HCT116 (cell line): ENCODE measurements at regions not wholly inside any gene's neighbourhood (a gene's known extent, or its start where the extent isn't known, plus 50 kb on each side); places are given as distances from the start of the nearest gene placed in this dataset.

Source experiments
- ATAC-seq: fragments of 200-7000 bp; cut with Tn5 transposase; 2 replicates; pipeline ENCODE4 v1.9.1; 2020; ENCODE audit warnings: mild to moderate bottlenecking, moderate library complexity
- BruUV-seq: library from RNA; stranded (reverse); fragments of 400-500 nt; replicated peaks from 2 replicates; lab custom pipeline; 2021; lab: Mats Ljungman, UMichigan
- CTCF ChIA-PET: fragments of 300-600 bp; sonication (Branson Sonifier 250); formaldehyde crosslinking; loops from one replicate; lab custom pipeline; 2021; ENCODE audit warnings: antibody characterized with exemption; lab: Charles Lee
- POLR2A ChIA-PET: fragments of 300-600, 350-600 bp; sonication (Branson Sonifier 250); formaldehyde crosslinking; loops from one replicate; lab custom pipeline; 2021; ENCODE audit warnings: antibody characterized with exemption; lab: Charles Lee
- RAD21 ChIA-PET, 2 experiments: fragments of 300-600 bp; sonication (Branson Sonifier 250); formaldehyde crosslinking; loops; one replicate each; lab custom pipeline; 2023; ENCODE audit warnings: low total read pairs in 2 of 2; ENCODE audit not compliant: uncharacterized antibody in 2 of 2, unreplicated experiment in 2 of 2, low non-redundant PET in 1 of 2; lab: Charles Lee
- DNase-seq: peaks from one replicate; pipeline ENCODE4 v3.0.0-alpha.2; 2010; ENCODE audit warnings: low read depth, low spot score
- H2AFZ ChIP-seq: fragments of 200-600 bp; shearing (Covaris generic), sonication (generic); 2 replicates; pipeline ENCODE4 v1.6.1; 2017; ENCODE audit warnings: low read depth, mixed run types, mixed read lengths, antibody characterized with exemption, low read length; ENCODE audit not compliant: poor library complexity, severe bottlenecking
- H3K27ac ChIP-seq: 2 replicates; pipeline ENCODE4 v1.5.1; 2012; ENCODE audit warnings: low read depth, low read length
- H3K27me3 ChIP-seq: fragments of 200-600 bp; sonication (generic); 2 replicates; pipeline ENCODE4 v1.6.1; 2016; ENCODE audit warnings: mixed run types, low read length, mixed read lengths; ENCODE audit not compliant: insufficient read depth
- H3K36me3 ChIP-seq, 2 experiments: fragments of 200-500 bp in 1 of 2; fragments of 200-600 bp in 1 of 2; sonication (Bioruptor generic) in 1 of 2; sonication (generic) in 1 of 2; 2 replicates each; pipeline versions ENCODE4 v1.5.1 to v1.6.1; 2014 to 2016; ENCODE audit warnings: low read length in 2 of 2, inconsistent platforms in 1 of 2, mixed read lengths in 1 of 2, mixed run types in 1 of 2; ENCODE audit not compliant: insufficient read depth in 2 of 2, control insufficient read depth in 1 of 2
- H3K4me1 ChIP-seq, 2 experiments: fragments of 200-600 bp in 1 of 2; sonication (generic) in 1 of 2; 2 replicates each; pipeline versions ENCODE4 v1.5.1 to v1.6.1; 2012 to 2017; ENCODE audit warnings: low read length in 2 of 2, inconsistent platforms in 1 of 2, mild to moderate bottlenecking in 1 of 2, mixed read lengths in 1 of 2, mixed run types in 1 of 2, moderate library complexity in 1 of 2; ENCODE audit not compliant: insufficient read depth in 2 of 2, control insufficient read depth in 1 of 2
- H3K4me2 ChIP-seq: fragments of 200-600 bp; sonication (generic); 2 replicates; pipeline ENCODE4 v1.6.1; 2017; ENCODE audit warnings: mixed run types, low read length, mixed read lengths
- H3K4me3 ChIP-seq, 2 experiments: fragments of 200-600 bp in 1 of 2; sonication (generic) in 1 of 2; replicated peaks in 1 of 2; 2 replicates each; pipeline ENCODE4 v1.5.1; 2011 to 2016; ENCODE audit warnings: low read length in 2 of 2, control low read depth in 1 of 2, low read depth in 1 of 2, mild to moderate bottlenecking in 1 of 2, mixed read lengths in 1 of 2, mixed run types in 1 of 2
- H3K79me2 ChIP-seq: fragments of 200-600 bp; sonication (generic); 2 replicates; pipeline ENCODE4 v1.6.1; 2017; ENCODE audit warnings: mild to moderate bottlenecking, mixed run types, low read length, moderate library complexity, mixed read lengths; ENCODE audit not compliant: insufficient read depth
- H3K9ac ChIP-seq: fragments of 200-600 bp; sonication (generic); 2 replicates; pipeline ENCODE4 v1.6.1; 2016; ENCODE audit warnings: low read length, mixed read lengths
- H3K9me2 ChIP-seq: fragments of 200-600 bp; sonication (generic), shearing (Covaris generic); 2 replicates; pipeline ENCODE4 v1.6.1; 2017; ENCODE audit warnings: mixed run types, mild to moderate bottlenecking, moderate library complexity; ENCODE audit not compliant: insufficient read depth
- H3K9me3 ChIP-seq, 2 experiments: fragments of 200-500 bp in 1 of 2; fragments of 200-600 bp in 1 of 2; sonication (Bioruptor generic) in 1 of 2; sonication (generic) in 1 of 2; 2 replicates each; pipeline ENCODE4 v1.6.1; 2014 to 2017; ENCODE audit warnings: low read length in 2 of 2, mixed read lengths in 2 of 2, inconsistent platforms in 1 of 2, low read depth in 1 of 2, mild to moderate bottlenecking in 1 of 2, mixed run types in 1 of 2, moderate library complexity in 1 of 2; ENCODE audit not compliant: control insufficient read depth in 1 of 2, insufficient read depth in 1 of 2
- H4K20me1 ChIP-seq: fragments of 200-600 bp; sonication (generic), shearing (Covaris generic); 2 replicates; pipeline ENCODE4 v1.6.1; 2017; ENCODE audit warnings: mixed run types, mild to moderate bottlenecking, moderate library complexity; ENCODE audit not compliant: insufficient read depth
- CBX3 ChIP-seq: IDR thresholded peaks from 2 replicates; pipeline ENCODE4 v1.6.1; 2012; ENCODE audit warnings: low read depth
- ELF1 ChIP-seq: IDR thresholded peaks from 2 replicates; pipeline ENCODE4 v1.6.1; 2012; ENCODE audit warnings: low read depth, borderline replicate concordance
- EZH2phosphoT487 ChIP-seq: fragments of 200-600 bp; IDR thresholded peaks from 2 replicates; pipeline ENCODE4 v1.6.1; 2018; ENCODE audit warnings: antibody characterized with exemption, borderline replicate concordance
- POLR2A ChIP-seq: IDR thresholded peaks from 2 replicates; pipeline ENCODE4 v1.7.0; 2011; ENCODE audit warnings: borderline replicate concordance; ENCODE audit not compliant: insufficient read depth, insufficient read length; ENCODE audit errors: extremely low read depth
- RAD21 ChIP-seq: IDR thresholded peaks from 2 replicates; pipeline ENCODE4 v1.6.1; 2012; ENCODE audit warnings: low read depth, mild to moderate bottlenecking
- SIN3A ChIP-seq: IDR thresholded peaks from 2 replicates; pipeline ENCODE4 v1.6.1; 2012; ENCODE audit warnings: low read depth
- ZFX ChIP-seq: fragments of 450-650 bp; IDR thresholded peaks from 2 replicates; pipeline ENCODE4 v1.6.1; 2017
- ZNF274 ChIP-seq: fragments of 200-500 bp; sonication (Bioruptor generic); IDR thresholded peaks from 2 replicates; pipeline ENCODE4 v1.6.1; 2014; ENCODE audit warnings: mild to moderate bottlenecking, low read depth, low read length, inconsistent platforms
- intact Hi-C: fragments of 100-400 bp; cut with micrococcal nuclease; formaldehyde crosslinking; loops from 2 replicates; pipeline ENCODE4 v1.10.0; 2022
- TF ChIP-seq, protein P1 (sequence below): IDR thresholded peaks from 2 replicates; pipeline ENCODE4 v1.6.1; 2012; ENCODE audit warnings: low read depth
- TF ChIP-seq, protein P2 (sequence below): IDR thresholded peaks from 2 replicates; pipeline ENCODE4 v1.6.1; 2011; ENCODE audit warnings: mild to moderate bottlenecking, low read length, moderate library complexity; ENCODE audit not compliant: insufficient replicate concordance; ENCODE audit errors: extremely low read depth
- TF ChIP-seq, protein P3 (sequence below): IDR thresholded peaks from 2 replicates; pipeline ENCODE4 v1.6.1; 2012

DNA sequence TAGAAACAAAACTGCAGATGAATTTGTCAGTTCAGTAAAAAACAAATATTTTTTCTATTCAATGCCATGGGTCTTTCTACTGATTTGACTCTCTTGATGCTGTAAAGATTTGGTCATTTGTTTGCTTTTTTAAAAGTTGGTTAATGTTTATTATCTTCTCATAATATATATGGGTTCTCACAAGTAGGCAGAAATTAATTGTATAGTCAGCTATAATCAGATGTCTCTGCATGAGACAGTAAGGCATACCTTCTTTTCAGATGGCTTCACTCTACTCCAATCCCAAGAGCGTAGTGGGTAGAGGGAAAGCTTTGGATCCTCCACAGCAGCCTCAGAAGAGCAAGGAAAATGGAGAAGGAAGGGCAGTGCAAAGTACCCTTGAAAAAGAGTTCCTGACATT, 1202.9 kb upstream of the CELF4 start:
- H3K9me2 ChIP-seq, result no peaks in the 10 kb centered on the region
- no peak overlapping the region for H3K9ac ChIP-seq
- no peaks in the 10 kb centered on the region for H3K9me3 ChIP-seq
- no peak overlapping the region for H3K4me2 ChIP-seq
- H3K27ac ChIP-seq, result no peak overlapping the region
- no peaks in the 10 kb centered on the region for H3K4me1 ChIP-seq
- H3K4me3 ChIP-seq, result no peak overlapping the region
- no peaks in the 10 kb centered on the region for H3K36me3 ChIP-seq
- CTCF ChIA-PET, result no interaction called here
- intact Hi-C loops, result no loop called here
- no peaks in the 10 kb centered on the region for H3K27me3 ChIP-seq
- TF ChIP-seq ZNF274, result no peak
- TF ChIP-seq CBX3, result no peak
- no peak for TF ChIP-seq POLR2A
- TF ChIP-seq, protein P1, sequence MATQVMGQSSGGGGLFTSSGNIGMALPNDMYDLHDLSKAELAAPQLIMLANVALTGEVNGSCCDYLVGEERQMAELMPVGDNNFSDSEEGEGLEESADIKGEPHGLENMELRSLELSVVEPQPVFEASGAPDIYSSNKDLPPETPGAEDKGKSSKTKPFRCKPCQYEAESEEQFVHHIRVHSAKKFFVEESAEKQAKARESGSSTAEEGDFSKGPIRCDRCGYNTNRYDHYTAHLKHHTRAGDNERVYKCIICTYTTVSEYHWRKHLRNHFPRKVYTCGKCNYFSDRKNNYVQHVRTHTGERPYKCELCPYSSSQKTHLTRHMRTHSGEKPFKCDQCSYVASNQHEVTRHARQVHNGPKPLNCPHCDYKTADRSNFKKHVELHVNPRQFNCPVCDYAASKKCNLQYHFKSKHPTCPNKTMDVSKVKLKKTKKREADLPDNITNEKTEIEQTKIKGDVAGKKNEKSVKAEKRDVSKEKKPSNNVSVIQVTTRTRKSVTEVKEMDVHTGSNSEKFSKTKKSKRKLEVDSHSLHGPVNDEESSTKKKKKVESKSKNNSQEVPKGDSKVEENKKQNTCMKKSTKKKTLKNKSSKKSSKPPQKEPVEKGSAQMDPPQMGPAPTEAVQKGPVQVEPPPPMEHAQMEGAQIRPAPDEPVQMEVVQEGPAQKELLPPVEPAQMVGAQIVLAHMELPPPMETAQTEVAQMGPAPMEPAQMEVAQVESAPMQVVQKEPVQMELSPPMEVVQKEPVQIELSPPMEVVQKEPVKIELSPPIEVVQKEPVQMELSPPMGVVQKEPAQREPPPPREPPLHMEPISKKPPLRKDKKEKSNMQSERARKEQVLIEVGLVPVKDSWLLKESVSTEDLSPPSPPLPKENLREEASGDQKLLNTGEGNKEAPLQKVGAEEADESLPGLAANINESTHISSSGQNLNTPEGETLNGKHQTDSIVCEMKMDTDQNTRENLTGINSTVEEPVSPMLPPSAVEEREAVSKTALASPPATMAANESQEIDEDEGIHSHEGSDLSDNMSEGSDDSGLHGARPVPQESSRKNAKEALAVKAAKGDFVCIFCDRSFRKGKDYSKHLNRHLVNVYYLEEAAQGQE, result no peak
- TF ChIP-seq, protein P2, sequence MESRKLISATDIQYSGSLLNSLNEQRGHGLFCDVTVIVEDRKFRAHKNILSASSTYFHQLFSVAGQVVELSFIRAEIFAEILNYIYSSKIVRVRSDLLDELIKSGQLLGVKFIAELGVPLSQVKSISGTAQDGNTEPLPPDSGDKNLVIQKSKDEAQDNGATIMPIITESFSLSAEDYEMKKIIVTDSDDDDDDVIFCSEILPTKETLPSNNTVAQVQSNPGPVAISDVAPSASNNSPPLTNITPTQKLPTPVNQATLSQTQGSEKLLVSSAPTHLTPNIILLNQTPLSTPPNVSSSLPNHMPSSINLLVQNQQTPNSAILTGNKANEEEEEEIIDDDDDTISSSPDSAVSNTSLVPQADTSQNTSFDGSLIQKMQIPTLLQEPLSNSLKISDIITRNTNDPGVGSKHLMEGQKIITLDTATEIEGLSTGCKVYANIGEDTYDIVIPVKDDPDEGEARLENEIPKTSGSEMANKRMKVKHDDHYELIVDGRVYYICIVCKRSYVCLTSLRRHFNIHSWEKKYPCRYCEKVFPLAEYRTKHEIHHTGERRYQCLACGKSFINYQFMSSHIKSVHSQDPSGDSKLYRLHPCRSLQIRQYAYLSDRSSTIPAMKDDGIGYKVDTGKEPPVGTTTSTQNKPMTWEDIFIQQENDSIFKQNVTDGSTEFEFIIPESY, result no peak
- TF ChIP-seq, protein P3, sequence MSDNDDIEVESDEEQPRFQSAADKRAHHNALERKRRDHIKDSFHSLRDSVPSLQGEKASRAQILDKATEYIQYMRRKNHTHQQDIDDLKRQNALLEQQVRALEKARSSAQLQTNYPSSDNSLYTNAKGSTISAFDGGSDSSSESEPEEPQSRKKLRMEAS, result no peak
- TF ChIP-seq ELF1, result no peak
- TF ChIP-seq RAD21, result no peak
- no peak for TF ChIP-seq EZH2phosphoT487
- TF ChIP-seq ZFX, result no peak
- no peak for TF ChIP-seq SIN3A
- no peaks in the 10 kb centered on the region for H4K20me1 ChIP-seq
- no peaks in the 10 kb centered on the region for H3K79me2 ChIP-seq
- RAD21 ChIA-PET, result no interaction called here
- DNase-seq (no peak), ATAC-seq (no peak)
- H2AFZ ChIP-seq, result no peak overlapping the region
- BruUV-seq, result no TSS peak
- POLR2A ChIA-PET, result no interaction called here
